ENCODE measurements at regions not wholly inside any gene's neighbourhood (a gene's known extent, or its start where the extent isn't known, plus 50 kb on each side); places are given as distances from the start of the nearest gene placed in this dataset.
"Not testable (repeated sequence)": the region's sequence is repeated elsewhere in the genome, so short reads cannot be mapped to it uniquely, and the experiment has no call there.

- FAIRE-seq, result not testable (repeated sequence)
Observed at GRCh38 chr7:32762206-32762924, 129.2 kb downstream of the KBTBD2 start.

GRCh38 chr7:32761451-32762205 is 129.9 kb downstream of the KBTBD2 start:
- no peak for FAIRE-seq

DNA sequence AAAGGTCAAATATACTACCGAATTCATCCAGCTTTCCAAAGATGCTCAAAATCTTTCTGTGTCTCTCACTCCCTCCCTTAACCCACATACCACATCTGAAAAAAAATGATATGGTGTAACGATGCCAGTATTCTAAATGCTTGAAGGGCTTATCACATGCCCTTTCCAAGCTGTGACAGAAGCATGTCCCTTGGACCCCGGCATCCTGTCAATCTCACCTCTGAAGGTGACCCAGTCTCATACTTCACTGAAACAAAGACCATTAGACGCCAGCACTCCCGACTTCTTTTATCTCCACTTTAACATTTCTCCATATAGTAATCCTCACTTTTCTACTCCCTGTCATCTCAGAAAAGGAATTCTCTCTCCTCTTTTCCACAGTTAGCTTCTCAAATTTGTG is 130.8 kb downstream of the KBTBD2 start:
- not testable (repeated sequence) for FAIRE-seq

GRCh38 chr7:32759859-32760258 is 131.7 kb downstream of the KBTBD2 start:
- FAIRE-seq, result not testable (repeated sequence)

GRCh38 chr7:32753872-32754271 is 137.7 kb downstream of the KBTBD2 start:
- FAIRE-seq, result not testable (repeated sequence)

DNA sequence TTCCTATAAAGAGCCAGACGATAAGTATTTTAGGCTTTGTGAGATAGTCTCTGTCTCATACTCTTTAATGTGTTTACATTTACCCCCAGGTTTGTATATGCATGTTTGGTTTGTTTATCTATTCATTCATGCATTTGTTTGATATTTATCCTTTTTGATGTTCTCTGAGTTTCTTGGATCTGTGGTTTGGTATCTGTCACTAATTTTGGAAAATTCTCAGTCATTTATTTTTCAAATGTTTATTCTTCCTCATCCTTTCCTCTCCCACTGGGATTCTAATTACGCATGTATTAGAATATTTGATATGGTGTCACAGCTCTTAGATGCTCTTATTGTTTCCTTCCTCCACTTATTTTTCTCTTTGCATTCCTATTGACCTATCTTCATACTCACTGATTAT is 143.2 kb downstream of the KBTBD2 start:
- FAIRE-seq, result not testable (repeated sequence)

DNA sequence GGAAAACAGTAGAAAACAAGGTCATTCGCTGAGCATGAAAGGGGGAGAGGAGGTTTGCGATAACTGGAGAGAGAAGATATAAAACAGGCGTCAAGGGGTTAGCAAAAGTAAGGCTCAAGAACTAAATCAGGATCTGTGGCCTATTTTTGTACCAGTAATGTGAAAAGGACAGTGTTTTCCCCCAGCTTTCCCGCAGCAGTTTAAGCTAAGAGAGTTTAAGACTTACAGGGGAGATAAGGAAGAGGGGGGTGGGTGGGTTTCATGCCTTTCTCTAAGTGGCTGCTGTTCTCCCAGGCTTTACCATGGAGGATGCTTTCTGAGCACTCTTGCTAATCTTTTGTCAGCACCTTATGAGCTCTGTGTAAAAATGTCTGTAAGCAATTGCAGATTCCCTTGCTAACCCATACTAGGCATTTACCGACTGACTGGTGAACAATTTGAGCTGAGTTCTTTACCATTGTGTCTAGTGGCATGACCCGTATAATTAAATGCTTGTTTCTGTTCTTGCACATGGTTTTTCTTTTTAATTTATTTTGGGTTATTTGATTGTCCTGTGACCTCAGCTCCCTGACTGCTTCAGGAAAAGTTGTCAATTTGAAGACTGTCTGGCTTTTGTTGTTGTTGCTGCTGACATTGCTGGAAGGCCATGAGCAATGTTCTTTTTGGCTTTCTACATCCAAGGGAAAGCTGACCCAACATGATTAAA is 144.0 kb downstream of the KBTBD2 start:
- FAIRE-seq, result not testable (repeated sequence)

DNA sequence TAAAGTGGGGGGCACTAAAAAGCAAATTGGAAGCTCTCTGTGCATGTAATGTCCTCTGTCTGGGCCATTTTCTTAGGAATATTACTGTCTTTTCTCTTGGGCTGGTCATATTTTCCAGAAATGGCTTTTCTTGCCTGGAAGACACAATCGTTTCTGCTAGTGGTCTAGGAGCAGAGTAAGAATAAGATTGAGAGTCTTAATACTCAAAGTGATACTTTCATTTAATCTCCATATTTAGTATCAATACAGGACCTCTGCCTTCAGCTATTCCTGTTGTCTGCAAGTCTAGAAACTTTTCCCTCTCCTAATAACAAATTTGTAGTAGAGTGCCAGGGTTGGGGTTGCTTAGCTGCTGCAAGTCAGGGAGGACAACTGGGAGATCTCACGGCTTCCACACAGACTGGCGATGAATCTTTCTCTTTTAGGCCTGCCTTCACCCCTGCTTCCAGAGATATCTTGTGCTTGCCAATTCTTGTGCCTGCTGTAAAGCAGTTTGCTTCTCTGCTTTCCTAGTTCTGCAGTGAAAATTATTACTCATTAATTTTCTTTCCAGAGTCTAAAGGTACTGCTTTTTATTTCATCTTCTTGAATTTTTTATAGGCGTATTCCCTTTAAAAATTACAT is 149.6 kb downstream of the KBTBD2 start:
- FAIRE-seq, result not testable (repeated sequence)

DNA sequence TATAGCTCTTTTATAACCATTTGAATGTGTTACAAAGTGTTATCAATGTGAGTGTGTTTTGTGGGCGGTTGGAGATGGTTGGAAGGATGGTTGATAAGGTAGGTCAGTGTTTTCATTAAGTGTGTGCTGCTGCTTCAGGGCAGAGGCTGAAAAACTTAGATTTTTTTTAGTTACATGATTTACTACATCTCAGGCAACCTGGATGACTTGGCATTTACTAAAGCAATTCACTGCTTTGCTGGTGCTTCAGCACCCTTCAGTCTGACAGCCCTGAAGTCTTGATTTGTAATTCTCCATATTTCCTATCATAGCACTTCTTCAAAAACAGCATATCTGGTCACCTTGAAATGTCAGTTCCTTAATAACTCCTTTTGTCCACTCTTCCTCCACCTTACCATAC is 151.8 kb downstream of the KBTBD2 start:
- FAIRE-seq, result not testable (repeated sequence)

DNA sequence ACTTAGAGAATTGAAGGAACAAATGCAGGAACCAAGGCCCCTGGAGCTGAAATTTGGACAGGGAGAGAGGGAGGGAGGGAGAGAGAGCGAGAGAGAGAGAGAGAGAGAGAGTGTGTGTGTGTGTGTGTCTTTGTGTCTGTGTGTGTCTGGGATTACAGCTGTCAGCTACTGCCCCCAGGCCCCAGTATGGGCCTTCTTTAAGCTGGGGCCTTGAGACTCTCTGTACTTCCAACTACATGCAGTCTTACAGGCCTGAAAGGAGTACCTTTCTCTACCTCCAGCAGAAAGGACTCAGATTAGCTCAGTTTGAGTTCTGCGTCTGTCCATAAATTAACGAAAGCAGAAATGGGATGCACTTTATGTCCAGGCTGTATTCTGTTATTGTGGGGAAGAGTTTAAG is 153.2 kb downstream of the KBTBD2 start:
- FAIRE-seq, result not testable (repeated sequence)

GRCh38 chr7:32732767-32733166 is 158.8 kb downstream of the KBTBD2 start:
- not testable (repeated sequence) for FAIRE-seq

- not testable (repeated sequence) for FAIRE-seq
Observed at GRCh38 chr7:32729335-32729675, 162.3 kb downstream of the KBTBD2 start.

DNA sequence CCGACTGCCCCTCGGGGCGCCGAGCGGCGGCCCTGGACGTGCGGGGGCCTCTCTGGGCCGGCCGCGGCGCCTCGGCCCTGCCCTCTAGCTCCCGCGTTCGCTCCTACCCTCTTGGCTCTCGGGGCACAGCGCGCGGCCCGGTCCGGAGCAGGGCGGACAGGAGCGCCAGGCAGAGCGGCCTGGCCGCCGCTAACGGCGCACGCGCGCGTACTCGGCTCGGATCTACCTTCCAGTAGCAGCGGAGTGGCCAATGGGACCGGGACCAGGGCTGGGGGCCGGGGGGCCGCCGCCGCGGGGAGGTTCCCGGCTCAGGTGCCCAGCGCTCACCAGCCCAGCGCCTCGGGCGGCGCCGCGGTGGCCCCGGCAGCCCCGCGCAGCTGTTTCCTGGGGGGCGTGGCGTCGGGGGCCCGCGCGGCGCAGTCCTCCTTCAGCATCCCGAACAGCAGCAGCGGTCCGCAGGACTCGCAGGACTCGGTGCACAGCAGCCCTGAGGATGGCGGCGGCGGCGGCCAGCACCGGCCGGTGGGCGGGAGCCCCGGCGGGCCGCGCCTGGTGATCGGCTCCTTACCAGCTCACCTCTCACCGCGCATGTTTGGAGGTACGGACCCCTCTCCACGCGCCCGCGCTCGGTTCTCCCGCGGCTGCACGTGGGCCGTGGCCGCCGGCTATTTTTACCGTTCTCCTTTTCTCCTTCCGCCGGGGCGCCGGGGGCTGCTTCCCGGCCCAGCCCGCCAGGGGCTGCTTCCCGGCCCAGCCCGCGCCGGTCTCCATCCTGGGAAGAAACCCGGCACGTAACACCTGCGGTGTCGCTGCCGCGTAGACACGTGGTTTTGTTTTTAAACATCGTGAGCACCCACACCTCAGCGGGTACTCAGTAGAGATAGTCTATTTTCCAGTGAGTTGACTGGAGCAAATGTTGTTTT is 162.9 kb downstream of the KBTBD2 start:
- not testable (repeated sequence) for FAIRE-seq

- FAIRE-seq, result not testable (repeated sequence)
Observed at GRCh38 chr7:32727483-32728411, 163.8 kb downstream of the KBTBD2 start.

DNA sequence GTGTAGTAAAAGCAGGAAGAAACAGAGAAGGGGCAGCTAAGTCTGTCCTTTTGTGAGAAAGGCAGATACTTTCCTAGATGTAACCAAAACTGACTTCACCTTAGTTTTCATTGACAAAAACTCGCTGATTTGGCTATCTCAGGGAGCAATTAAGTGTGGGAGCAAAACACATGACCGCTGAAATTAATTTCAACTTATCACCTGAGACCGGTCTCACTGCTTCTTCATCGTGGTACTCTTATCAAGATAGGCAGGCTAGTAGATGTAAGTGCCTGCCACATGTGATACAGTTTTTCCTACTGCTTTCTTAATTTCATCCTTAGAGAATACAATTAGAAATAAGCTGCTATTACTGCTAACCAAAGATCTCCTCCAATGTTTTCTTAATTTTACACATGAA is 168.7 kb downstream of the KBTBD2 start:
- FAIRE-seq, result not testable (repeated sequence)

- no peak for FAIRE-seq
Observed at GRCh38 chr7:32694182-32694581, 197.4 kb downstream of the KBTBD2 start.

- peak; percentile 82 for FAIRE-seq
Observed at GRCh38 chr7:32691965-32692815, 196.9 kb downstream of the AVL9 start.

GRCh38 chr7:32688092-32688491 is 192.8 kb downstream of the AVL9 start:
- not testable (repeated sequence) for FAIRE-seq

GRCh38 chr7:32681174-32681518 is 185.9 kb downstream of the AVL9 start:
- no peak for FAIRE-seq
